Hepatocyte (in vitro differentiated cells): ENCODE measurements at regions not wholly inside any gene's neighbourhood (a gene's known extent, or its start where the extent isn't known, plus 50 kb on each side); places are given as distances from the start of the nearest gene placed in this dataset.

Experiments
- DNase-seq: peaks from one replicate; pipeline ENCODE4 v3.0.0-alpha.2; 2016; ENCODE audit warnings: low spot score
- H2AFZ ChIP-seq: fragments of 200-600 bp; sonication (generic); 2 replicates; pipeline ENCODE4 v1.6.0; 2016; ENCODE audit warnings: antibody characterized with exemption, mild to moderate bottlenecking
- H3K27ac ChIP-seq: fragments of 200-600 bp; sonication (generic); 2 replicates; pipeline ENCODE4 v1.5.1; 2016; ENCODE audit warnings: mild to moderate bottlenecking
- H3K27me3 ChIP-seq: fragments of 200-600 bp; sonication (generic); 2 replicates; pipeline ENCODE4 v1.6.1; 2016
- H3K36me3 ChIP-seq: fragments of 200-600 bp; sonication (generic); replicated peaks from 2 replicates; pipeline ENCODE4 v1.5.1; 2016; ENCODE audit warnings: low read depth; ENCODE audit not compliant: insufficient read depth
- H3K4me1 ChIP-seq: fragments of 200-600 bp; sonication (generic); 2 replicates; pipeline ENCODE4 v1.5.1; 2016; ENCODE audit warnings: mild to moderate bottlenecking, moderate library complexity; ENCODE audit not compliant: insufficient read depth
- H3K4me2 ChIP-seq: fragments of 200-600 bp; sonication (generic); 2 replicates; pipeline ENCODE4 v1.6.0; 2016
- H3K4me3 ChIP-seq: fragments of 200-600 bp; sonication (generic); 2 replicates; pipeline ENCODE4 v1.5.1; 2016; ENCODE audit warnings: mild to moderate bottlenecking
- H3K79me2 ChIP-seq: fragments of 200-600 bp; sonication (generic); 2 replicates; pipeline ENCODE4 v1.6.0; 2017; ENCODE audit warnings: mild to moderate bottlenecking
- H3K9me2 ChIP-seq: fragments of 200-600 bp; sonication (generic); replicated peaks from 2 replicates; pipeline ENCODE4 v1.6.0; 2017; ENCODE audit warnings: mild to moderate bottlenecking; ENCODE audit not compliant: insufficient read depth
- H3K9me3 ChIP-seq: fragments of 200-600 bp; sonication (generic); 2 replicates; pipeline ENCODE4 v1.5.1; 2016; ENCODE audit warnings: low read depth, mild to moderate bottlenecking
- H4K20me1 ChIP-seq: fragments of 200-600 bp; sonication (generic); 2 replicates; pipeline ENCODE4 v1.6.0; 2016; ENCODE audit warnings: mild to moderate bottlenecking; ENCODE audit not compliant: insufficient read depth, poor library complexity, severe bottlenecking
- EZH2 ChIP-seq: fragments of 200-600 bp; sonication (generic); IDR thresholded peaks from 2 replicates; pipeline ENCODE4 v1.6.1; 2016; ENCODE audit warnings: antibody characterized with exemption, mild to moderate bottlenecking, borderline replicate concordance
- EZH2phosphoT487 ChIP-seq: fragments of 200-600 bp; sonication (generic); IDR thresholded peaks from one replicate; pipeline ENCODE4 v1.6.1; 2018; ENCODE audit warnings: antibody characterized with exemption, mild to moderate bottlenecking, low read depth, moderate library complexity; ENCODE audit not compliant: unreplicated experiment, severe bottlenecking
- WGBS: methylation state at CpG from one replicate; pipeline ENCODE4 v1.1.6; 2016; ENCODE audit warnings: low lambda C conversion rate; ENCODE audit errors: missing lambda C conversion rate; 5-methylcytosine and 5-hydroxymethylcytosine counted together
- TF ChIP-seq, protein P1 (sequence below): fragments of 200-600 bp; sonication (generic); IDR thresholded peaks from 2 replicates; pipeline ENCODE4 v1.5.1; 2016; ENCODE audit warnings: antibody characterized with exemption, mild to moderate bottlenecking; ENCODE audit not compliant: poor library complexity

DNA sequence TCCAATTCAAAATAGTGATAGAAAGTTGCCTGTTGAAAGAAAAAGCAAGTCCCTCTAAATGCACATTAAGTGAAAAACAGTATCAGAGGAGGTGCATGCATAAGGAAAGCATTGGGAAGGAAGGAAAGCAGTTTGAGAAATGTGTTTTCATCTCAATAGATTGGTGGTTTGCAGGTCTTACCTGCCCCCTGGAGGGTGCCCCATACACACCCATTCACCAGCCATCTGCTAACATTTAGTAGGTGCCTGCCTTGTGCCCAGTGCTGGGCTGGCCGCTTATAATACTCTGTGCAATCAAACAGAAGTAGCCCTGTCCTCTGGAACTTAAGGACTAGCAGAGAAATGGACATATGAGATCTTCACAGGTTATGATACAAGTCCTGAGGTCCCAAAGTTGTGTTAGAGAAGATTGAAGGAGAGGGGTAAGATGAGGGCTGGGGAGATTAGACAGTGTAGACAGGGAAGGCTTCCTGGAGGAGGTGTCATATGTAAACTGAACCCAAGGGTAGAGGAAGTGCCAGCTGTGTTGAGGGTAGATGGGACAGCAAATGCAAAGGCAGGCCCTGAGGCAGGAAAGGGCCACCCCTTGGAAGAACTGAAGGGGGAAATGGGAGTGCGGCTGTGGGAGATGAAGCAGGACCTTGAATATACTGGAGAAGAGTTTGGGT, 184.2 kb downstream of the MN1 start:
- H3K4me1 ChIP-seq = no peaks in the 10 kb centered on the region
- TF ChIP-seq EZH2phosphoT487 (no peak), EZH2 (no peak)
- TF ChIP-seq, protein P1, sequence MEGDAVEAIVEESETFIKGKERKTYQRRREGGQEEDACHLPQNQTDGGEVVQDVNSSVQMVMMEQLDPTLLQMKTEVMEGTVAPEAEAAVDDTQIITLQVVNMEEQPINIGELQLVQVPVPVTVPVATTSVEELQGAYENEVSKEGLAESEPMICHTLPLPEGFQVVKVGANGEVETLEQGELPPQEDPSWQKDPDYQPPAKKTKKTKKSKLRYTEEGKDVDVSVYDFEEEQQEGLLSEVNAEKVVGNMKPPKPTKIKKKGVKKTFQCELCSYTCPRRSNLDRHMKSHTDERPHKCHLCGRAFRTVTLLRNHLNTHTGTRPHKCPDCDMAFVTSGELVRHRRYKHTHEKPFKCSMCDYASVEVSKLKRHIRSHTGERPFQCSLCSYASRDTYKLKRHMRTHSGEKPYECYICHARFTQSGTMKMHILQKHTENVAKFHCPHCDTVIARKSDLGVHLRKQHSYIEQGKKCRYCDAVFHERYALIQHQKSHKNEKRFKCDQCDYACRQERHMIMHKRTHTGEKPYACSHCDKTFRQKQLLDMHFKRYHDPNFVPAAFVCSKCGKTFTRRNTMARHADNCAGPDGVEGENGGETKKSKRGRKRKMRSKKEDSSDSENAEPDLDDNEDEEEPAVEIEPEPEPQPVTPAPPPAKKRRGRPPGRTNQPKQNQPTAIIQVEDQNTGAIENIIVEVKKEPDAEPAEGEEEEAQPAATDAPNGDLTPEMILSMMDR = no peak
- no peaks in the 10 kb centered on the region for H4K20me1 ChIP-seq
- no peaks in the 10 kb centered on the region for H3K79me2 ChIP-seq
- no peak overlapping the region for H3K27ac ChIP-seq
- no peak overlapping the region for H3K4me3 ChIP-seq
- peaks cover 21% of the 10 kb centered on the region for H3K27me3 ChIP-seq
- WGBS = 45% methylated on average over 2 of the region's 2 CpGs
- H2AFZ ChIP-seq = no peak overlapping the region
- H3K9me2 ChIP-seq = no peaks in the 10 kb centered on the region
- no peak for DNase-seq
- no peaks in the 10 kb centered on the region for H3K36me3 ChIP-seq
- H3K4me2 ChIP-seq = no peak overlapping the region
- H3K9me3 ChIP-seq = no peaks in the 10 kb centered on the region

DNA sequence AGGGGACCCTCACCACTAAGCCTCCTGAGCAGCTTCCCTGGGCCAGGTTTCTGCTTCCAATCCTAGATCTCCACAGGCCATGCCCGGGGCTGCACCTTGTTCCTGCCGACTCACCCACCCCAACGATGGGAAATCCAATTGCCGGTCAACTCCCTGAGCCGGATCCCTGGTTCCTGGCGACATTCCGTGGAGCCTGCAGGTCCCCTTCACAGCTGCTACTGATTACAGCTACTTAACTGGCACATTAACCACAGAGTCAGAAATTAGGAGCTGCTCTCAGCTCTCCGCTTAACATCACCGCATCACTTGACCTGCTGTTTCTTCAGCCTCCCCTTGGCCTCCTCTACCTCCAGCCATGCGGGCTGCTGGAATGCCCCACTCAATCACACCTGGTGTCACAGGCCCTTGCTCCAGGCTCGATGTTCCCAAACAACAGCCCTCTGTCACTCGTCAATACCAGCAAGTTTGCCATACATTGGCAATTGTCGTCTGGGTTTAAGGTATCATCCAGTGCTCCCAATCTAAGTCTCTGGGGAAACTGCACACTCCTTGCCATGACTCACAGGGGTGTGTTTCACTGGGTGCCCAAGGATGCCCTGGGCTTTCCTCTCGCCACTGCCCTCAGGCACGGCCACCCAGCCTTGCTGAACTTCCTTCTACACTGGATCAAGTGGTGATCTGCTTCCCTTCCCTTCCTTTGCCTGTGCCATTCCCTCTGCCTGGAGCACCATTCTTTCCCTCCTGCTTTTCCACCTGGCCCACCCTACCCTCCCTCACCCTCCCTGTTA, 181.0 kb downstream of the MN1 start:
- Histone ChIP-seq H3K27ac (no peak overlapping the region), H3K9me3 (no peaks in the 10 kb centered on the region), H3K4me1 (no peaks in the 10 kb centered on the region), H3K79me2 (no peaks in the 10 kb centered on the region), H3K9me2 (no peaks in the 10 kb centered on the region), H3K4me3 (no peak overlapping the region), H4K20me1 (no peaks in the 10 kb centered on the region), H2AFZ (no peak overlapping the region), H3K27me3 (no peaks in the 10 kb centered on the region), H3K4me2 (no peak overlapping the region), H3K36me3 (no peaks in the 10 kb centered on the region)
- 74% methylated on average over 15 of the region's 15 CpGs for WGBS
- TF ChIP-seq, protein P1 = no peak
- TF ChIP-seq EZH2phosphoT487 (no peak), EZH2 (no peak)
- DNase-seq = no peak

DNA sequence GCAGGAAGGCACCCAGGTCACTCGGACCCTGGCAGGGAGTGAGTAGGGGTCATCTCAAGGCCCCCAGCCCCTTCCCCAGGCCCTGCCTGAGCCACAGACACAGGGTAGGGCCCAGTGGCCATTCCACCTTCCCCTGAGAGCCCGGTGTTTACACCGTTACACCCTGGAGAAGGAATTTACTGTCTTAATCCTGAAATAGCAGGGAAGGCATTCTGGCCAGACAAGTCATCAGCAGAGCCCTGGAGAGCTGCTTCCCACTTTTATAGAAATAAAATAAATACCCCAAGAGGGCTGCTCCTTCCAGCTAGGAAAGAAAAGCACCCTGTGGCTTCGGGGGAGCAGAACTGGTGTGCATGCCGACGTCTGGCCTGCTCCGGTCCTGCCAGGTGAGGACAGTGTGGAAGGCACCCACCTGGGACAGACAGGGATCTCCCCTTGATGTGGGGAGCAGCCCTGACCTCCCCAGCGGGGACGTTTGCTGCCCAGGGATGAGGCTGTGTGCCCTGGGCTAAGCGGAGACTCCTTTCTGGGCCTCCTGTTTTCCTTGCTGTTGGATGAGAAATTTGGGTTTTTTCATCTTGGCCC, 180.0 kb downstream of the MN1 start:
- no peak for DNase-seq
- 62% methylated on average over 10 of the region's 10 CpGs for WGBS
- H2AFZ ChIP-seq = no peak overlapping the region
- H3K27me3 ChIP-seq = no peaks in the 10 kb centered on the region
- H3K9me2 ChIP-seq = no peaks in the 10 kb centered on the region
- no peaks in the 10 kb centered on the region for H4K20me1 ChIP-seq
- H3K79me2 ChIP-seq = no peaks in the 10 kb centered on the region
- H3K4me2 ChIP-seq = no peak overlapping the region
- no peak overlapping the region for H3K27ac ChIP-seq
- TF ChIP-seq, protein P1 = no peak
- no peak for TF ChIP-seq EZH2
- TF ChIP-seq EZH2phosphoT487 = no peak
- H3K4me1 ChIP-seq = no peaks in the 10 kb centered on the region
- no peaks in the 10 kb centered on the region for H3K36me3 ChIP-seq
- no peak overlapping the region for H3K4me3 ChIP-seq
- H3K9me3 ChIP-seq = no peaks in the 10 kb centered on the region
